Stomach smooth muscle (tissue), 2 donors: ENCODE measurements at regions not wholly inside any gene's neighbourhood (a gene's known extent, or its start where the extent isn't known, plus 50 kb on each side); places are given as distances from the start of the nearest gene placed in this dataset.
A peak's percentile ranks its signal among the peaks of the same experiment; 100 is the strongest.

Experiments used
- H3K27ac ChIP-seq: one replicate; pipeline ENCODE4 v1.7.0; 2013; ENCODE audit warnings: mild to moderate bottlenecking, low read length, inconsistent platforms
- H3K27me3 ChIP-seq, 2 donors: one replicate each; pipeline ENCODE4 v1.7.0; 2013; ENCODE audit warnings: low read length in 2 of 2; ENCODE audit not compliant: insufficient read depth in 2 of 2, control insufficient read depth in 1 of 2
- H3K36me3 ChIP-seq, 2 donors: one replicate each; pipeline ENCODE4 v1.7.0; 2013; ENCODE audit warnings: low read length in 2 of 2; ENCODE audit not compliant: control insufficient read depth in 2 of 2, insufficient read depth in 2 of 2
- H3K4me1 ChIP-seq: one replicate; pipeline ENCODE4 v1.7.0; 2013; ENCODE audit warnings: low read length; ENCODE audit not compliant: control insufficient read depth, insufficient read depth
- H3K4me3 ChIP-seq, 2 donors: one replicate each; pipeline ENCODE4 v1.7.0; 2013; ENCODE audit warnings: low read length in 2 of 2
- H3K9ac ChIP-seq, 2 donors: one replicate each; pipeline ENCODE4 v1.7.0; 2013; ENCODE audit warnings: low read length in 2 of 2, mild to moderate bottlenecking in 1 of 2
- H3K9me3 ChIP-seq, 2 donors: one replicate each; pipeline ENCODE4 v1.7.0; 2013; ENCODE audit warnings: low read length in 2 of 2; ENCODE audit not compliant: control insufficient read depth in 2 of 2
- donor health status: healthy.
- donor health status: Pancreatic carcinoma.

DNA sequence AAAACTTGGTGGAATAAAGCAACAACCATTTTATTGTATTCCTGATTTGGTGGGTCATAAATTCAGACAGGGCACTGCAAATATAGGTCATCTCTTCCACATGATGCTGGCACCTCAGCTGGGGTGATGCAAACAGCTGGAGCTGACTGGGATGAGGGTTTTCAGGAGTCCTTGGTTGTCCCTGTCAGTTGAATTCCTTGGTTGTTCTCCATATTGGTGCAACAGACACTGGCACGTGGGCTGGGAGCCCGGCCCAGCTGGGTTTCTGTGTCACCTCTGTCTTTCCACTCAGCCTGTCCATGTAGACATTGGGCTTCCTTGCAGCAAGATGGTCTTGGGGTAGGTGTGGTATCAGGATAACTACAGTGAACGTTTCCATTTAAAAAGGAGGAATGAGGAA lies 518.0 kb upstream of the MEF2C start:
- Histone ChIP-seq H3K27me3 (no peaks in the 10 kb centered on the region), H3K36me3 (no peaks in the 10 kb centered on the region), H3K27ac (no peak overlapping the region), H3K9me3 (peaks cover 0 to 4% of the 10 kb centered on the region in 2 donors), H3K9ac (no peak overlapping the region), H3K4me3 (no peak overlapping the region), H3K4me1 (no peaks in the 10 kb centered on the region)

DNA sequence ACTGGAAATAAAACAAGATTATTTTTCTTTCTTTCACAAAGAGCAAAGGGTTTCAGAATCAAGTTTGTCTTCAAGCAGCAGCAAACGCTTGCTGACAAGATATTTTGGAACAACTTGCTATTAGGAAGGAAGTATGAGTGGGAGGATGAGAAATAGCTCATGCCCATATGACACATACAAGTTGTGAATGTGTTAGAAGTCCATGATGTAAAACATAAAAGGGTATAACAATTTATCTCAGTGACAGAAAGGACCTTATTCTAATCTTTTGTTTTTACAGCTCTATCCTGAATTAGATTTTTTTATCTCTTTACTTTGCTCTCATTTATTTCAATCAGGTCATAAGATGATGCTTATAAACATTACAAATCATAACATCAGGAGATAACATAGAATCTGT lies 516.6 kb upstream of the MEF2C start:
- no peak overlapping the region for H3K27ac ChIP-seq
- no peak overlapping the region for H3K4me3 ChIP-seq
- H3K9ac ChIP-seq, result no peak overlapping the region
- peaks cover 0 to 4% of the 10 kb centered on the region in 2 donors for H3K9me3 ChIP-seq
- no peaks in the 10 kb centered on the region for H3K36me3 ChIP-seq
- no peaks in the 10 kb centered on the region for H3K4me1 ChIP-seq
- no peaks in the 10 kb centered on the region for H3K27me3 ChIP-seq

DNA sequence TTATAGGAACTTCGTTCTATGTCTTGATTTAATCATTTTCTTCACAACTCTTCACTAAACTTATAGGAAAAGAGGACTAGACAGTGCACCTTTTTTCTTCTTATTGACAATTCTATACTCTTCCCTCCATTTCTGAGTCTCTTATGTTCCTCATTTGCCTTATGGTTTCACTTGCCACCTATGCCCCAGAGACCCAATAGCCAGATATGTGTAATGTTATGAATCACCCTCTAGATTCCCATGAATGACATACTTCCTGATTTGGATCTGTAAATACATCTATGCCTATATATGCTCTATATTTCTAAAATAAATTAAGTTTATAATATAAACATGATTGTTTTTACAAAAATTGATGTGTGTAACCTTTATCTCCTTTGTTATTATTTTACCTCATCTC lies 514.1 kb upstream of the MEF2C start:
- no peak overlapping the region for H3K27ac ChIP-seq
- H3K27me3 ChIP-seq, result no peaks in the 10 kb centered on the region
- H3K36me3 ChIP-seq, result no peaks in the 10 kb centered on the region
- H3K9me3 ChIP-seq, result peaks cover 0 to 4% of the 10 kb centered on the region in 2 donors
- H3K9ac ChIP-seq, result no peak overlapping the region
- H3K4me1 ChIP-seq, result no peaks in the 10 kb centered on the region
- H3K4me3 ChIP-seq, result peak overlapping the region in 1 of 2 donors; percentile 16

DNA sequence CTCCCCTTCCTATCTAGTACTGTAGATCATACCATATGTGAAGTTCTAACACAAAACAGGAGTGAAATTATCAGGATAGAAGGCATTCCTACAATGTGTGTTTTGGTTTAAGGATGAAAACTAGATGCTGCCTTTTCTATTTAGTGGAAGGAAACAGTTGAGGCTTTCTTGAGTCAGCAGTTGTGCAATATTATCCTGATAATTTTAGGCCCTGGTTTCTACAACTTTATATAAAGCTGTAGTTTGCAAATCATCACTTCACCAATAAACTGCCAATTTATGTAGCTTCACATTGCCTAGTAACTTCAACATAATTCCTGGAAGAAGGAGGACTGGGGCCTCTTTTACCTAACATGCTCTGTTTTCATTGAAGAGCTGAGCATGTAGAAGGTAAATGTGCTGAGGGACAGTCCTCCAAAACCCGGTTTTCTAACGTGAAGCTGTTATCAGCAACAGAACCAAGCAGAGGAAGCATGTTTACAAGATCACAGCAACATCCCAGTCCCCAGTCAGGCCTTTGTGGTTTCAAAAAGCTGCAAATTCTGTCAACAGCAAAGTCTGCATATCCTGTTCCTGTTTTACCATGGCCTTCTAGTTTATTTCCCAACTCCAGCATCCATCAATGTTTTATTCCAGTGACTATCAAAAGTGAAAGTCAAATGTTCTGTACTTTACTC lies 513.4 kb upstream of the MEF2C start:
- no peaks in the 10 kb centered on the region for H3K36me3 ChIP-seq
- H3K27ac ChIP-seq, result no peak overlapping the region
- peaks cover 0 to 4% of the 10 kb centered on the region in 2 donors for H3K9me3 ChIP-seq
- H3K4me3 ChIP-seq, result peak overlapping the region; percentile 16
- H3K27me3 ChIP-seq, result no peaks in the 10 kb centered on the region
- no peak overlapping the region for H3K9ac ChIP-seq
- no peaks in the 10 kb centered on the region for H3K4me1 ChIP-seq

DNA sequence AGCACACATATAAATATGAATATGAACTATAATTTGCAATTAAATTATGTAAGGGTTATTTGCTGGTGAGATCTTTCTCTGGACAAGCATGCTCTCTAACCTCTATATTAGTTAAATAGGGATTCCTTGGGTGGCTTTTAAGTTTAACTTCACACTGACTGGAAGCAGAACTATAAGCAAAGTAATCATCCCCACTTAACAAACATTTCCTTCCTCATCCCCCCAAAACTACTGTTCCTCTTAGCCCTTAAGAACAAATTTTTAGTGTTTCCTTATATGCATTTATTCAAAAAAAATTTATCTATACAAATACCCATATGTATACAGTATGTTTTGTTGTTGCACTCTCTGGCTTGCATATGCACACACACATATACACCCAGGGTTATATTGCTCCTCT lies 512.1 kb upstream of the MEF2C start:
- Histone ChIP-seq H3K9ac (no peak overlapping the region), H3K4me3 (no peak overlapping the region), H3K9me3 (no peaks in the 10 kb centered on the region)

DNA sequence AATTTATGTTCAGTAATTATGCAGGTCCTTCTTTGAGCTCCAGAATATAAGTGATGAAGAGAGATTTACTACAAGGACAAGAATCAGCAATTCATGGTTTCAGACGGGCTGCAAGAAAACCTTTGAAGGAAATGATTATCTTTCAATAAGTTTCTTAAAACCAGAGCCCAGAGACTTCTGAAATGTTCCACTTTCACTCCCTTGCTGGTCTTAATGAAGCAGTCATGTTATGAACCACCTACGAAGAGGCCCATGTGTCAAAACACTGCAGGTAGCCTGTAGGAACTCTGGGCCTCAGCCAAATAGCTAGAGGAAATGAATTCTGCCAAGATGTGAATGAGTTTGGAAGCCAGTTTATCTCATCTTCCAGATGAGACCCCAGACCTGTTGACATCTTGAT lies 505.9 kb upstream of the MEF2C start:
- Histone ChIP-seq H3K27me3 (no peaks in the 10 kb centered on the region), H3K9ac (no peak overlapping the region), H3K36me3 (no peaks in the 10 kb centered on the region), H3K4me3 (no peak overlapping the region), H3K27ac (no peak overlapping the region), H3K9me3 (no peaks in the 10 kb centered on the region), H3K4me1 (no peaks in the 10 kb centered on the region)

More for the DNA sequence above, 512.1 kb upstream of the MEF2C start:
- H3K27ac ChIP-seq, result no peak overlapping the region
- no peaks in the 10 kb centered on the region for H3K36me3 ChIP-seq
- no peaks in the 10 kb centered on the region for H3K4me1 ChIP-seq
- no peaks in the 10 kb centered on the region for H3K27me3 ChIP-seq

DNA sequence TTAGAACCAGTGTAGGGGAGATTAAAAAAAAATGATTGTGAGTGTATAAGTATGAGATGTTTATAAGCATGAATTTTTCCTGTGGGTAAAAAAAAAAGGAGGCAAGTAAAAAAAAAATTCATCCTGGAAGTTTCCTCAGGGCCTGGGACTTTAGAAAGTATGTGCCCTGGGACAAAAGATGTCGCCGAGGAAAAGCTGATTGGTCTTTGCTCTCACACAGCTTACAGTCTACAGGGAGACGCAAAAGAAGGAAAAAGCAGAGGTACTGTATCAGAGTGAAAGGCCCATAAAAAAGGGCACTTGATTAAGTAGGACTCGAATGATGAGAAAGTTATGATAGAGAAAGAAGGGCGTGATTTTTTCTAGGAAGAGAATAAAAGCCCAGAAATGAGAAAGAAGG lies 501.4 kb upstream of the MEF2C start:
- Histone ChIP-seq H3K4me3 (no peak overlapping the region), H3K27ac (no peak overlapping the region), H3K36me3 (no peaks in the 10 kb centered on the region), H3K4me1 (no peaks in the 10 kb centered on the region), H3K9me3 (no peaks in the 10 kb centered on the region), H3K27me3 (no peaks in the 10 kb centered on the region), H3K9ac (no peak overlapping the region)

DNA sequence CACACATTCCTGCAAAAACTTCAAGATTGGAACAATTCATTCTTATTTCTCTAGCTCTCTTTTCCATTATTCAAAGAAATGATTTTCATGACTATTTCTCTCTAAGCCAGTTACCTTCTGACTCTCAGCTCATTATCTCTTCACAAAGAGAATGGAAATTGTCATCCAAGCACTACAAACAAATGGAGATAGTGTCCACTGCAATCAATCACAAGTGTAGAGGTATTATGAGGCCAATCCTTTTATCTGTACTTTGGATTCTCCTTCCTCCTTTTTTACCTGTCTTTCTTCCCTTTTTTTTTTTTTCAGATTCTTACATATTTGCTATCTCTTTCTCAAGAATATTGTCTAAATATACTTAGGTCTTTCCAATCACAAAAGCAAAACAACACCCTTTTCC lies 497.7 kb upstream of the MEF2C start:
- H3K36me3 ChIP-seq, result no peaks in the 10 kb centered on the region
- no peak overlapping the region for H3K4me3 ChIP-seq
- H3K27ac ChIP-seq, result no peak overlapping the region
- no peak overlapping the region for H3K9ac ChIP-seq
- H3K4me1 ChIP-seq, result no peaks in the 10 kb centered on the region
- no peaks in the 10 kb centered on the region for H3K9me3 ChIP-seq
- H3K27me3 ChIP-seq, result no peaks in the 10 kb centered on the region

DNA sequence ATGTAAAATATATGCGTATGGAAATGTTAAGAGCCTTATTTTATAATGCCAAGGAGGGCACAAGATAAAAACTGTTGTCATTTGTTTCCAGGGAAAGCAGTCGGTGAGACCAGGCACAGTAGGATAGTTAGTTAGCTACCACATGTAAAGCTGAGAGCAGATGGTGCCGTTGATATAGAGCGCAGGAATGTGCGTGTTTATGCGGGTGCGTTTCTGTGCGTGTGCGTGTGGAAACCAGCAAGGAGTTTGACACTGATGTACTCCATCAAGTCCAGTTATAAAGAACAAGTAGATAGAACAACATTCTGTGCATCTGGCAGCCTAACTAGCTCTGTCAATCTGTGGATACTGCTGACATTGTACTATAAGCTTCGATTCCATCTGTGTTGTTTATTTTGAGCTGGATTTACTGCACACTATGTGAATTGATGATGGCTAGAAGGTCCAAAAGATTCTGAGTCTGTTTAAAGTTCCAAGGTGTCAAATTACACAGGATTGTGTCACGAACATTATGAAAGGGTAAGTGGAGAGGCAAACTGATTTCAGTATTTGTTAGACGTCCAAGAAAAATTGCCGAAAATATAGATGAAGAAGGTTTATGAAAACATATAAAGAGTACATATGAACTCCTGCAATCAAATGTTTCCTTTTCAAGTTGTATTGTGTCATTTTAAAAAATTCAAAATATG lies 494.9 kb upstream of the MEF2C start:
- H3K27ac ChIP-seq, result no peak overlapping the region
- no peaks in the 10 kb centered on the region for H3K9me3 ChIP-seq
- no peaks in the 10 kb centered on the region for H3K4me1 ChIP-seq
- H3K27me3 ChIP-seq, result no peaks in the 10 kb centered on the region
- no peak overlapping the region for H3K9ac ChIP-seq
- no peaks in the 10 kb centered on the region for H3K36me3 ChIP-seq
- no peak overlapping the region for H3K4me3 ChIP-seq

DNA sequence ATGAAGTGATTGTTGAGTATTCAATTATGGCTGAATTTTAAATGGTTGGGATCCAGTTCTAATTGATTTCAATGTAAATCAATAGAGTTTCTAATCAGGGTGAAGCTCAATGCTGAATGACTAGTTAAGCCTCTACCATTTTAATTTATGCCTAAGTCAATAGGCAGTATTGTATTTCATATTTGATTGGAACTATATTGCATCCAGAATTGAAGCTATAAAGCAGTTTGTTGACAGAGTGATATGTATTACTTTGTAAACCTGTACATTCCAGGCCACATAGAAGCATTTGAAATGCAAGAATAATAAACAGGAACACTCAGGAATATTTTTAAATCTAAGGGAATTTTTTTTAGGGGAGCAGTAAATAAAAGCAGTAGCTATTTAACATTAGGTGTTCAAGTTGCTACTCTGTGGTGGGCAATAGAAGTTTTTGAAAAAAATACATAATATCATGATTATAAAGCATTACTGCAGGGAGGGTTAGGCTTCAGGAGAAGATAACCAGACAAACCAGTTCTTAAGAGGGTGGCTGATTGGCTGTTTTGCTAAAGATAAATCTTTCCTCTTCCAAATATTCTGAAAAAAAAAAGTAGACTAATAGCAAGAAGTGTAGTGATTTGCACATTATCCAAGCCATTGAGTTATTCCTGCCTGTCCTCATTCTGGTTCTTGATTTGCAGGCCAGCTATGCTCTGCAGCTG lies 492.0 kb upstream of the MEF2C start:
- no peak overlapping the region for H3K9ac ChIP-seq
- H3K4me1 ChIP-seq, result no peaks in the 10 kb centered on the region
- no peaks in the 10 kb centered on the region for H3K36me3 ChIP-seq
- no peak overlapping the region for H3K27ac ChIP-seq
- no peaks in the 10 kb centered on the region for H3K9me3 ChIP-seq
- no peak overlapping the region for H3K4me3 ChIP-seq
- no peaks in the 10 kb centered on the region for H3K27me3 ChIP-seq
